Liver (tissue), 3 donors: ENCODE measurements at regions not wholly inside any gene's neighbourhood (a gene's known extent, or its start where the extent isn't known, plus 50 kb on each side); places are given as distances from the start of the nearest gene placed in this dataset.

ENCODE experiments used
- FOXA1 ChIP-seq: IDR thresholded peaks from 2 replicates; pipeline ENCODE4 v1.6.1; 2016; ENCODE audit warnings: antibody characterized with exemption
- GABPA ChIP-seq, 2 donors: IDR thresholded peaks in 1 of 2; conservative IDR thresholded peaks in 1 of 2; 2 replicates each; pipeline ENCODE4 v1.6.1; 2016; ENCODE audit warnings: antibody characterized with exemption in 2 of 2, mild to moderate bottlenecking in 1 of 2, moderate library complexity in 1 of 2
- JUND ChIP-seq, 2 donors: IDR thresholded peaks; 2 replicates each; pipeline ENCODE4 v1.6.1; 2016; ENCODE audit warnings: antibody characterized with exemption in 2 of 2
- NR2F2 ChIP-seq: IDR thresholded peaks from 2 replicates; pipeline ENCODE4 v1.6.1; 2016; ENCODE audit warnings: antibody characterized with exemption
- RAD21 ChIP-seq, 2 donors: IDR thresholded peaks; 2 replicates each; pipeline ENCODE4 v1.6.1; 2016; ENCODE audit warnings: antibody characterized with exemption in 2 of 2, mild to moderate bottlenecking in 2 of 2
- RXRA ChIP-seq, 2 donors: IDR thresholded peaks; 2 replicates each; pipeline ENCODE4 v1.6.1; 2017 to 2018; ENCODE audit warnings: antibody characterized with exemption in 2 of 2, mild to moderate bottlenecking in 1 of 2
- SP1 ChIP-seq: IDR thresholded peaks from 2 replicates; pipeline ENCODE4 v1.6.1; 2018; ENCODE audit warnings: antibody characterized with exemption, mild to moderate bottlenecking
- TAF1 ChIP-seq: conservative IDR thresholded peaks from 2 replicates; pipeline ENCODE4 v1.6.1; 2016; ENCODE audit warnings: antibody characterized with exemption, mild to moderate bottlenecking
- YY1 ChIP-seq: IDR thresholded peaks from 2 replicates; pipeline ENCODE4 v1.6.1; 2016; ENCODE audit warnings: antibody characterized with exemption, mild to moderate bottlenecking
- TF ChIP-seq, protein P1 (sequence below): fragments of 150-350 bp; IDR thresholded peaks from 2 replicates; pipeline ENCODE4 v1.5.1; 2017; ENCODE audit warnings: improper control_type of control experiment, low read depth, low read length; ENCODE audit not compliant: missing input control
- TF ChIP-seq, protein P2 (sequence below): IDR thresholded peaks from 2 replicates; pipeline ENCODE4 v1.6.1; 2016; ENCODE audit warnings: antibody characterized with exemption
- TF ChIP-seq, protein P3 (sequence below): IDR thresholded peaks from 2 replicates; pipeline ENCODE4 v1.6.1; 2016; ENCODE audit warnings: antibody characterized with exemption
- TF ChIP-seq, protein P4 (sequence below): IDR thresholded peaks from 2 replicates; pipeline ENCODE4 v1.6.1; 2016; ENCODE audit warnings: antibody characterized with exemption, mild to moderate bottlenecking
- TF ChIP-seq, protein P5 (sequence below): IDR thresholded peaks from 2 replicates; pipeline ENCODE4 v1.6.1; 2016; ENCODE audit warnings: antibody characterized with exemption
- donor health status: healthy.
- donor health status: healthy.

- TF ChIP-seq, protein P1, sequence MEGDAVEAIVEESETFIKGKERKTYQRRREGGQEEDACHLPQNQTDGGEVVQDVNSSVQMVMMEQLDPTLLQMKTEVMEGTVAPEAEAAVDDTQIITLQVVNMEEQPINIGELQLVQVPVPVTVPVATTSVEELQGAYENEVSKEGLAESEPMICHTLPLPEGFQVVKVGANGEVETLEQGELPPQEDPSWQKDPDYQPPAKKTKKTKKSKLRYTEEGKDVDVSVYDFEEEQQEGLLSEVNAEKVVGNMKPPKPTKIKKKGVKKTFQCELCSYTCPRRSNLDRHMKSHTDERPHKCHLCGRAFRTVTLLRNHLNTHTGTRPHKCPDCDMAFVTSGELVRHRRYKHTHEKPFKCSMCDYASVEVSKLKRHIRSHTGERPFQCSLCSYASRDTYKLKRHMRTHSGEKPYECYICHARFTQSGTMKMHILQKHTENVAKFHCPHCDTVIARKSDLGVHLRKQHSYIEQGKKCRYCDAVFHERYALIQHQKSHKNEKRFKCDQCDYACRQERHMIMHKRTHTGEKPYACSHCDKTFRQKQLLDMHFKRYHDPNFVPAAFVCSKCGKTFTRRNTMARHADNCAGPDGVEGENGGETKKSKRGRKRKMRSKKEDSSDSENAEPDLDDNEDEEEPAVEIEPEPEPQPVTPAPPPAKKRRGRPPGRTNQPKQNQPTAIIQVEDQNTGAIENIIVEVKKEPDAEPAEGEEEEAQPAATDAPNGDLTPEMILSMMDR, result no peak
- TF ChIP-seq, protein P2, sequence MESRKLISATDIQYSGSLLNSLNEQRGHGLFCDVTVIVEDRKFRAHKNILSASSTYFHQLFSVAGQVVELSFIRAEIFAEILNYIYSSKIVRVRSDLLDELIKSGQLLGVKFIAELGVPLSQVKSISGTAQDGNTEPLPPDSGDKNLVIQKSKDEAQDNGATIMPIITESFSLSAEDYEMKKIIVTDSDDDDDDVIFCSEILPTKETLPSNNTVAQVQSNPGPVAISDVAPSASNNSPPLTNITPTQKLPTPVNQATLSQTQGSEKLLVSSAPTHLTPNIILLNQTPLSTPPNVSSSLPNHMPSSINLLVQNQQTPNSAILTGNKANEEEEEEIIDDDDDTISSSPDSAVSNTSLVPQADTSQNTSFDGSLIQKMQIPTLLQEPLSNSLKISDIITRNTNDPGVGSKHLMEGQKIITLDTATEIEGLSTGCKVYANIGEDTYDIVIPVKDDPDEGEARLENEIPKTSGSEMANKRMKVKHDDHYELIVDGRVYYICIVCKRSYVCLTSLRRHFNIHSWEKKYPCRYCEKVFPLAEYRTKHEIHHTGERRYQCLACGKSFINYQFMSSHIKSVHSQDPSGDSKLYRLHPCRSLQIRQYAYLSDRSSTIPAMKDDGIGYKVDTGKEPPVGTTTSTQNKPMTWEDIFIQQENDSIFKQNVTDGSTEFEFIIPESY, result no peak
- TF ChIP-seq FOXA1 (no peak), RAD21 (IDR thresholded peaks at IDR 0.05) (peak in 1 of 2 donors; percentile 17), JUND (IDR thresholded peaks at IDR 0.05) (no peak), GABPA (IDR thresholded peaks at IDR 0.05 in 1 of 2, conservative IDR thresholded peaks at IDR 0.05 in 1 of 2) (no peak), RXRA (IDR thresholded peaks at IDR 0.05) (no peak), SP1 (no peak), NR2F2 (no peak), YY1 (no peak), TAF1 (no peak)
- TF ChIP-seq, protein P3, sequence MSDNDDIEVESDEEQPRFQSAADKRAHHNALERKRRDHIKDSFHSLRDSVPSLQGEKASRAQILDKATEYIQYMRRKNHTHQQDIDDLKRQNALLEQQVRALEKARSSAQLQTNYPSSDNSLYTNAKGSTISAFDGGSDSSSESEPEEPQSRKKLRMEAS, result no peak
- TF ChIP-seq, protein P4, sequence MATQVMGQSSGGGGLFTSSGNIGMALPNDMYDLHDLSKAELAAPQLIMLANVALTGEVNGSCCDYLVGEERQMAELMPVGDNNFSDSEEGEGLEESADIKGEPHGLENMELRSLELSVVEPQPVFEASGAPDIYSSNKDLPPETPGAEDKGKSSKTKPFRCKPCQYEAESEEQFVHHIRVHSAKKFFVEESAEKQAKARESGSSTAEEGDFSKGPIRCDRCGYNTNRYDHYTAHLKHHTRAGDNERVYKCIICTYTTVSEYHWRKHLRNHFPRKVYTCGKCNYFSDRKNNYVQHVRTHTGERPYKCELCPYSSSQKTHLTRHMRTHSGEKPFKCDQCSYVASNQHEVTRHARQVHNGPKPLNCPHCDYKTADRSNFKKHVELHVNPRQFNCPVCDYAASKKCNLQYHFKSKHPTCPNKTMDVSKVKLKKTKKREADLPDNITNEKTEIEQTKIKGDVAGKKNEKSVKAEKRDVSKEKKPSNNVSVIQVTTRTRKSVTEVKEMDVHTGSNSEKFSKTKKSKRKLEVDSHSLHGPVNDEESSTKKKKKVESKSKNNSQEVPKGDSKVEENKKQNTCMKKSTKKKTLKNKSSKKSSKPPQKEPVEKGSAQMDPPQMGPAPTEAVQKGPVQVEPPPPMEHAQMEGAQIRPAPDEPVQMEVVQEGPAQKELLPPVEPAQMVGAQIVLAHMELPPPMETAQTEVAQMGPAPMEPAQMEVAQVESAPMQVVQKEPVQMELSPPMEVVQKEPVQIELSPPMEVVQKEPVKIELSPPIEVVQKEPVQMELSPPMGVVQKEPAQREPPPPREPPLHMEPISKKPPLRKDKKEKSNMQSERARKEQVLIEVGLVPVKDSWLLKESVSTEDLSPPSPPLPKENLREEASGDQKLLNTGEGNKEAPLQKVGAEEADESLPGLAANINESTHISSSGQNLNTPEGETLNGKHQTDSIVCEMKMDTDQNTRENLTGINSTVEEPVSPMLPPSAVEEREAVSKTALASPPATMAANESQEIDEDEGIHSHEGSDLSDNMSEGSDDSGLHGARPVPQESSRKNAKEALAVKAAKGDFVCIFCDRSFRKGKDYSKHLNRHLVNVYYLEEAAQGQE, result no peak
- TF ChIP-seq, protein P5, sequence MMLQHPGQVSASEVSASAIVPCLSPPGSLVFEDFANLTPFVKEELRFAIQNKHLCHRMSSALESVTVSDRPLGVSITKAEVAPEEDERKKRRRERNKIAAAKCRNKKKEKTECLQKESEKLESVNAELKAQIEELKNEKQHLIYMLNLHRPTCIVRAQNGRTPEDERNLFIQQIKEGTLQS, result no peak
Observed at GRCh38 chr13:40494513-40494912, 171.9 kb downstream of the FOXO1 start.
